ENCODE measurements at regions not wholly inside any gene's neighbourhood (a gene's known extent, or its start where the extent isn't known, plus 50 kb on each side); places are given as distances from the start of the nearest gene placed in this dataset.

DNA sequence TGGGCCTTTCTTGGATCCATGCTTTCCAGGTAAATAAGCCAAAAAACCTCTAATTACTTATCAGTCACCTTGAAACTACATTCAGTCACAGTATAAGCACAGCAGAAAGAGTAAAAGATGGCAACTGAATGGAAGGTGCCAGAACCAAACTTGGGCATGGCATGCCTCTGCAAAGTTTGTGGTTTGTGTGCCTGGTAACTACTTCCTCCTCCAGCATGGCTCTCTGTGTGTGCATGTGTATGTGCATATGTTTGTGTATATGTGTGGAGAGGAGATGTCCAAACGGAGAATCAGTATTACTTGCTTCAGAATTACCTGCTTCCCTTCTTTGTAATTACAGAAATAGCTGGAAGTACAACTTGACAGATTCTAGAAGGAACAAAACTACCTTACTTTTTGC, 67.5 kb downstream of the AGTR2 start:
- H2AFZ ChIP-seq (ENCODE audit: insufficient read depth, low read depth, low read length, poor library complexity, severe bottlenecking), result no peak overlapping the region
- Mint-ChIP-seq H3K27ac (no peak overlapping the region), H3K36me3 (no peaks in the 10 kb centered on the region), H3K4me1 (no peaks in the 10 kb centered on the region), H3K9me3 (peaks cover 0 to 2% (median 0%) of the 10 kb centered on the region in 7 donors), H3K27me3 (ENCODE audit: low read depth in 3 of 3) (no peaks in the 10 kb centered on the region), H3K4me3 (no peak overlapping the region)
- no CpG with 5 or more reads among the region's 1 CpG for WGBS (ENCODE audit: insufficient coverage)
- H3K4me3 ChIP-seq (replicated peaks in 1 of 3; ENCODE audit: low read depth in 2 of 3, low read length in 3 of 3), result no peak overlapping the region
- H3K27me3 ChIP-seq (ENCODE audit: control insufficient read depth in 2 of 2, insufficient read depth in 2 of 2, low read length in 2 of 2), result no peaks in the 10 kb centered on the region
- intact Hi-C loops (cut with micrococcal nuclease), result no loop called here
- no peaks in the 10 kb centered on the region for H3K4me1 ChIP-seq (ENCODE audit: control insufficient read depth in 1 of 2, insufficient read depth in 2 of 2, low read length in 2 of 2)
- no peak overlapping the region for H3K4me2 ChIP-seq (replicated peaks; ENCODE audit: extremely low read depth, low read length, poor library complexity, severe bottlenecking)
- TF ChIP-seq, protein P1, sequence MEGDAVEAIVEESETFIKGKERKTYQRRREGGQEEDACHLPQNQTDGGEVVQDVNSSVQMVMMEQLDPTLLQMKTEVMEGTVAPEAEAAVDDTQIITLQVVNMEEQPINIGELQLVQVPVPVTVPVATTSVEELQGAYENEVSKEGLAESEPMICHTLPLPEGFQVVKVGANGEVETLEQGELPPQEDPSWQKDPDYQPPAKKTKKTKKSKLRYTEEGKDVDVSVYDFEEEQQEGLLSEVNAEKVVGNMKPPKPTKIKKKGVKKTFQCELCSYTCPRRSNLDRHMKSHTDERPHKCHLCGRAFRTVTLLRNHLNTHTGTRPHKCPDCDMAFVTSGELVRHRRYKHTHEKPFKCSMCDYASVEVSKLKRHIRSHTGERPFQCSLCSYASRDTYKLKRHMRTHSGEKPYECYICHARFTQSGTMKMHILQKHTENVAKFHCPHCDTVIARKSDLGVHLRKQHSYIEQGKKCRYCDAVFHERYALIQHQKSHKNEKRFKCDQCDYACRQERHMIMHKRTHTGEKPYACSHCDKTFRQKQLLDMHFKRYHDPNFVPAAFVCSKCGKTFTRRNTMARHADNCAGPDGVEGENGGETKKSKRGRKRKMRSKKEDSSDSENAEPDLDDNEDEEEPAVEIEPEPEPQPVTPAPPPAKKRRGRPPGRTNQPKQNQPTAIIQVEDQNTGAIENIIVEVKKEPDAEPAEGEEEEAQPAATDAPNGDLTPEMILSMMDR (IDR thresholded peaks at IDR 0.05), result no peak
- no peak overlapping the region for H3K27ac ChIP-seq (ENCODE audit: low read depth in 1 of 2, low read length in 2 of 2)
- no peak for DNase-seq
- no peaks in the 10 kb centered on the region for H4K20me1 ChIP-seq (ENCODE audit: insufficient read depth, low read length)
- no peaks in the 10 kb centered on the region for H3K79me2 ChIP-seq (ENCODE audit: insufficient read depth, low read length)
- H3K9ac ChIP-seq (ENCODE audit: insufficient read depth, low read length, poor library complexity, severe bottlenecking), result no peak overlapping the region
- no peaks in the 10 kb centered on the region for H3K9me3 ChIP-seq (replicated peaks in 1 of 2; ENCODE audit: control insufficient read depth in 1 of 2, insufficient read depth in 1 of 2, low read length in 2 of 2)
- H3K36me3 ChIP-seq (replicated peaks in 1 of 2; ENCODE audit: control insufficient read depth in 1 of 2, insufficient read depth in 2 of 2, low read length in 2 of 2), result no peaks in the 10 kb centered on the region

DNA sequence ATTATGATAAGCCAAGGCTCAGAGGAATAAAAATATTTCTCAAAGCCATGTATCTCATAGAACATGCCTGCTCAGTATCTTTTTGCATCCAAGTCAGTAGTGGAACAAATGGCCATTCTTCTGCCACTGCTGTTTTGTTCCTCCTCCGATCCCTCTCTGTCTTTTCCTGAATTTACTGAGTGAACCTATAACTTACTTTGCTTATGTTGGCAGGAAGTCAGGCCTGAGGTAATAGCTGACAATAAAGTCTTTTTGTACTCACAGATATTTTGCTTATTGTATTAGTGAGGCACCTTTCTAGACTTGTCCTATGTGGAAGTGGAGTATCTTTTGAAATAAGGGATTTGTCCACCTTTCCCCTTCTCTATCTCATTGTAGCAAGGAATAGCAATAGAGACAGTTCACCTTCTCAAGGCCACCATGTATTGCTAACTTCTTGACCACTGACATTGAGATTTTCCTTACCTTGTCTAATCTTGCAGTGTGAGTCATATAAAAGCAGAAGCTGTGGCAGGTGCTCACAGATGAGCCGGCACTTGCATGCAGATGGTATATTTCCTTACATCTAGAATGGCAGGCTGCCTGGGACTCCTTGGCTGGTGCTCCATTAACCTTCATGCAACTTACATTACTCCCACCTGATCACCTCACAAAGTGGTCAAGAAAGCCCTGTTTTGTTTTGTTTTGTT, 68.2 kb downstream of the AGTR2 start:
- H3K4me3 ChIP-seq (replicated peaks in 1 of 3; ENCODE audit: low read depth in 2 of 3, low read length in 3 of 3), result no peak overlapping the region
- Mint-ChIP-seq H3K27ac (no peak overlapping the region), H3K4me1 (no peaks in the 10 kb centered on the region), H3K9me3 (peaks cover 0 to 5% (median 0%) of the 10 kb centered on the region in 7 donors), H3K27me3 (ENCODE audit: low read depth in 3 of 3) (no peaks in the 10 kb centered on the region), H3K36me3 (no peaks in the 10 kb centered on the region), H3K4me3 (no peak overlapping the region)
- no peak for DNase-seq
- no CpG with 5 or more reads among the region's 2 CpGs for WGBS (ENCODE audit: insufficient coverage)
- H3K27ac ChIP-seq (ENCODE audit: low read depth in 1 of 2, low read length in 2 of 2), result no peak overlapping the region
- no peaks in the 10 kb centered on the region for H3K27me3 ChIP-seq (ENCODE audit: control insufficient read depth in 2 of 2, insufficient read depth in 2 of 2, low read length in 2 of 2)
- no peak overlapping the region for H3K9ac ChIP-seq (ENCODE audit: insufficient read depth, low read length, poor library complexity, severe bottlenecking)
- no peaks in the 10 kb centered on the region for H3K9me3 ChIP-seq (replicated peaks in 1 of 2; ENCODE audit: control insufficient read depth in 1 of 2, insufficient read depth in 1 of 2, low read length in 2 of 2)
- TF ChIP-seq, protein P1 (IDR thresholded peaks at IDR 0.05), result no peak
- H3K36me3 ChIP-seq (replicated peaks in 1 of 2; ENCODE audit: control insufficient read depth in 1 of 2, insufficient read depth in 2 of 2, low read length in 2 of 2), result no peaks in the 10 kb centered on the region
- no peak overlapping the region for H2AFZ ChIP-seq (ENCODE audit: insufficient read depth, low read depth, low read length, poor library complexity, severe bottlenecking)
- H3K4me2 ChIP-seq (replicated peaks; ENCODE audit: extremely low read depth, low read length, poor library complexity, severe bottlenecking), result no peak overlapping the region
- no peaks in the 10 kb centered on the region for H3K79me2 ChIP-seq (ENCODE audit: insufficient read depth, low read length)
- intact Hi-C loops (cut with micrococcal nuclease), result no loop called here
- H4K20me1 ChIP-seq (ENCODE audit: insufficient read depth, low read length), result no peaks in the 10 kb centered on the region
- no peaks in the 10 kb centered on the region for H3K4me1 ChIP-seq (ENCODE audit: control insufficient read depth in 1 of 2, insufficient read depth in 2 of 2, low read length in 2 of 2)

Measured in CD14-positive monocyte (primary cell).